ENCODE measurements at regions not wholly inside any gene's neighbourhood (a gene's known extent, or its start where the extent isn't known, plus 50 kb on each side); places are given as distances from the start of the nearest gene placed in this dataset.

DNA sequence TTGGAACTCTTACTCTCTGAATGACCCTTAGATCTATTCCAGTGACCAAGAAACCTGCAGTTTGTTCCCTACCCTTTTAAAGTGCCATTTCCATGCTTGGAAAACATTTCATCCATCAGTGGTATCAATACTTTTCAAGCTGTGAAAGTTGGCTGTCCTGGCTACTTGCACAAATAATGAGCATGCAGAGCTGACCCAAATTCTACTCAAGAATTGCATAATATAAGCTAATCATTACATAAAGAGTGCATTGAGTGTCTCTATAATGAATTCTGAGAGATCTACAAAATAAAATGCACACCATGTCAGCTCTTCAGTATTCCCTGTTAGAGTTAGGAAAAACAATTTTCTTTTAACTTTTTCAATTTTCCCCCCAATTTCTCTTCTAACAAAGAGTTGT lies 181.3 kb upstream of the HS3ST5 start:
- Histone ChIP-seq H4K20me1 (ENCODE audit: control insufficient read depth, insufficient read depth, low read depth, low read length) (no peaks in the 10 kb centered on the region), H3K79me2 (ENCODE audit: control insufficient read depth, low read length) (no peaks in the 10 kb centered on the region), H3K27ac (ENCODE audit: low read depth, low read length) (no peak overlapping the region), H3K4me2 (ENCODE audit: low read length) (no peak overlapping the region), H3K9me3 (ENCODE audit: control insufficient read depth, insufficient read depth, low read length) (no peaks in the 10 kb centered on the region), H3K4me1 (ENCODE audit: control insufficient read depth, low read length) (no peaks in the 10 kb centered on the region), H3F3A (ENCODE audit: control insufficient read depth, insufficient read depth) (no peaks in the 10 kb centered on the region), H3K36me3 (ENCODE audit: control insufficient read depth, low read length) (no peaks in the 10 kb centered on the region), H3K9me2 (replicated peaks; ENCODE audit: control insufficient read depth, low read length) (peaks cover 4% of the 10 kb centered on the region), H3K4me3 (ENCODE audit: low read length) (no peak overlapping the region), H3K27me3 (ENCODE audit: control insufficient read depth, low read length) (peaks cover 3% of the 10 kb centered on the region; the same call in 1 of the 2 replicates)
- no peak for TF ChIP-seq EZH2phosphoT487 (IDR thresholded peaks at IDR 0.05; ENCODE audit: borderline replicate concordance, low read length)
- TF ChIP-seq, protein P1, sequence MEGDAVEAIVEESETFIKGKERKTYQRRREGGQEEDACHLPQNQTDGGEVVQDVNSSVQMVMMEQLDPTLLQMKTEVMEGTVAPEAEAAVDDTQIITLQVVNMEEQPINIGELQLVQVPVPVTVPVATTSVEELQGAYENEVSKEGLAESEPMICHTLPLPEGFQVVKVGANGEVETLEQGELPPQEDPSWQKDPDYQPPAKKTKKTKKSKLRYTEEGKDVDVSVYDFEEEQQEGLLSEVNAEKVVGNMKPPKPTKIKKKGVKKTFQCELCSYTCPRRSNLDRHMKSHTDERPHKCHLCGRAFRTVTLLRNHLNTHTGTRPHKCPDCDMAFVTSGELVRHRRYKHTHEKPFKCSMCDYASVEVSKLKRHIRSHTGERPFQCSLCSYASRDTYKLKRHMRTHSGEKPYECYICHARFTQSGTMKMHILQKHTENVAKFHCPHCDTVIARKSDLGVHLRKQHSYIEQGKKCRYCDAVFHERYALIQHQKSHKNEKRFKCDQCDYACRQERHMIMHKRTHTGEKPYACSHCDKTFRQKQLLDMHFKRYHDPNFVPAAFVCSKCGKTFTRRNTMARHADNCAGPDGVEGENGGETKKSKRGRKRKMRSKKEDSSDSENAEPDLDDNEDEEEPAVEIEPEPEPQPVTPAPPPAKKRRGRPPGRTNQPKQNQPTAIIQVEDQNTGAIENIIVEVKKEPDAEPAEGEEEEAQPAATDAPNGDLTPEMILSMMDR (IDR thresholded peaks at IDR 0.05; ENCODE audit: low read depth, low read length, poor library complexity, severe bottlenecking), result no peak

DNA sequence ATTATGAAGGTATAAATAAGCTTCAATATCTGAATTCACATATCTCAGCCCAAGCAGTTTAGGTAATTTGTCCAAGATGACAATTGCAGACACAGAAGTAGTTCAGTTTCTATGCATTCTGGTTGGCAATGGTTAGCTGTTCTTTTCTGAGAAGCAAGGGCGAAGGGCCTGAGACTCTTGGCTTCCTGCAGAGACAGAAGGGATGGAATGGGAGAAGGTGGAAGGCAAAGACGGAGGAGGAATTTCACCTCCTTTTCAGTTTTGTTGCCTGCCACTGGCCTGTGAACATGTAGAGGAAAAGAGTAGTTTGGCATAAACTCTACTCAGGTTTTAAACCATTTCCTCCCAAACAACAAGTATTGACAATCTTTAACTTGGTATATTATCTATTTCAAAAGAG lies 180.7 kb upstream of the HS3ST5 start:
- Histone ChIP-seq H3K9me2 (replicated peaks; ENCODE audit: control insufficient read depth, low read length) (peaks cover 4% of the 10 kb centered on the region), H3K4me3 (ENCODE audit: low read length) (no peak overlapping the region), H3K36me3 (ENCODE audit: control insufficient read depth, low read length) (no peaks in the 10 kb centered on the region), H3K4me2 (ENCODE audit: low read length) (no peak overlapping the region), H3K27ac (ENCODE audit: low read depth, low read length) (no peak overlapping the region), H3K27me3 (ENCODE audit: control insufficient read depth, low read length) (peaks cover 3% of the 10 kb centered on the region; the same call in 1 of the 2 replicates), H3K9me3 (ENCODE audit: control insufficient read depth, insufficient read depth, low read length) (no peaks in the 10 kb centered on the region), H3K4me1 (ENCODE audit: control insufficient read depth, low read length) (no peaks in the 10 kb centered on the region), H4K20me1 (ENCODE audit: control insufficient read depth, insufficient read depth, low read depth, low read length) (no peaks in the 10 kb centered on the region), H3K79me2 (ENCODE audit: control insufficient read depth, low read length) (no peaks in the 10 kb centered on the region), H3F3A (ENCODE audit: control insufficient read depth, insufficient read depth) (no peaks in the 10 kb centered on the region)
- TF ChIP-seq, protein P1 (IDR thresholded peaks at IDR 0.05; ENCODE audit: low read depth, low read length, poor library complexity, severe bottlenecking), result no peak
- TF ChIP-seq EZH2phosphoT487 (IDR thresholded peaks at IDR 0.05; ENCODE audit: borderline replicate concordance, low read length), result no peak

DNA sequence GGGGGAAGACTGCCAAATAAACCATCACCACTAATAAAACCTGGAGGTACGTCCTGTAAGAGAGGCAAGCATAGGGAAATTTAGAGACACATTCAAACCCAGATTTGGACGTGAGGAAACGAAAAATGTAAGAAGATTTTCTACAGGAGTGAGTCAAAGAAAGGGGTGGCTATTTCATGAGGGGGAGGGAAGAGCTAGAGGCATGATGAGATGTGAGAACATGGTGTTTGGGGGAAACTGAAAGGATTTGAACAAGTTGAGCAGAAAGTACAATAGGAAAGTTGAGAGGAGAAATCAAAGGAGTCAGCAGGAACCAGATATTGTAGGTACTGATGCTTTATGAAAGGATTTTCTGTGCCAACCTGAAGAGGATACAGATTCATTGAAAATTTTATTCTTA lies 179.1 kb upstream of the HS3ST5 start:
- Histone ChIP-seq H3K36me3 (ENCODE audit: control insufficient read depth, low read length) (no peaks in the 10 kb centered on the region), H3K27ac (ENCODE audit: low read depth, low read length) (no peak overlapping the region), H3K4me2 (ENCODE audit: low read length) (no peak overlapping the region), H4K20me1 (ENCODE audit: control insufficient read depth, insufficient read depth, low read depth, low read length) (no peaks in the 10 kb centered on the region), H3K27me3 (ENCODE audit: control insufficient read depth, low read length) (peaks cover 3% of the 10 kb centered on the region; the same call in 1 of the 2 replicates), H3K9me2 (replicated peaks; ENCODE audit: control insufficient read depth, low read length) (peaks cover 4% of the 10 kb centered on the region), H3F3A (ENCODE audit: control insufficient read depth, insufficient read depth) (no peaks in the 10 kb centered on the region), H3K79me2 (ENCODE audit: control insufficient read depth, low read length) (no peaks in the 10 kb centered on the region), H3K4me3 (ENCODE audit: low read length) (no peak overlapping the region), H3K4me1 (ENCODE audit: control insufficient read depth, low read length) (no peaks in the 10 kb centered on the region), H3K9me3 (ENCODE audit: control insufficient read depth, insufficient read depth, low read length) (no peaks in the 10 kb centered on the region)
- TF ChIP-seq, protein P1 (IDR thresholded peaks at IDR 0.05; ENCODE audit: low read depth, low read length, poor library complexity, severe bottlenecking), result no peak
- TF ChIP-seq EZH2phosphoT487 (IDR thresholded peaks at IDR 0.05; ENCODE audit: borderline replicate concordance, low read length), result no peak
